ENCODE measurements at regions not wholly inside any gene's neighbourhood (a gene's known extent, or its start where the extent isn't known, plus 50 kb on each side); places are given as distances from the start of the nearest gene placed in this dataset.

- no peak for DNase-seq (ENCODE audit: low spot score)
- 95% methylated on average over 10 of the region's 10 CpGs for WGBS
- H3K4me1 ChIP-seq (replicated peaks) = no peaks in the 10 kb centered on the region
- TF ChIP-seq POLR2AphosphoS5 (IDR thresholded peaks at IDR 0.05) (no peak), POLR2A (IDR thresholded peaks at IDR 0.05) (no peak), CTCF (IDR thresholded peaks at IDR 0.05) (no peak)
- no peaks in the 10 kb centered on the region for H3K36me3 ChIP-seq
- H3K27me3 ChIP-seq (replicated peaks; ENCODE audit: insufficient read depth) = no peaks in the 10 kb centered on the region
- H3K9me3 ChIP-seq = no peaks in the 10 kb centered on the region
- no peak overlapping the region for H3K4me3 ChIP-seq
- no peak overlapping the region for H3K27ac ChIP-seq
- intact Hi-C loops (cut with DNase I) = no loop called here
Measured at GRCh38 chr6:155709262-155709661, 253.6 kb upstream of the NOX3 start.

- intact Hi-C loops (cut with DNase I) = no loop called here
- H3K27me3 ChIP-seq (replicated peaks; ENCODE audit: insufficient read depth) = no peaks in the 10 kb centered on the region
- no peaks in the 10 kb centered on the region for H3K4me1 ChIP-seq (replicated peaks)
- H3K27ac ChIP-seq = no peak overlapping the region
- H3K9me3 ChIP-seq = no peaks in the 10 kb centered on the region
- 97% methylated on average over 5 of the region's 5 CpGs for WGBS
- no peaks in the 10 kb centered on the region for H3K36me3 ChIP-seq
- H3K4me3 ChIP-seq = no peak overlapping the region
- TF ChIP-seq CTCF (IDR thresholded peaks at IDR 0.05) (no peak), POLR2A (IDR thresholded peaks at IDR 0.05) (no peak)
- no peak for DNase-seq (ENCODE audit: low spot score)
Measured at GRCh38 chr6:155708100-155708499, 252.5 kb upstream of the NOX3 start.

GRCh38 chr6:155706806-155707205 lies 251.2 kb upstream of the NOX3 start:
- Histone ChIP-seq H3K27me3 (replicated peaks; ENCODE audit: insufficient read depth) (no peaks in the 10 kb centered on the region), H3K27ac (no peak overlapping the region), H3K4me3 (no peak overlapping the region), H3K4me1 (replicated peaks) (no peaks in the 10 kb centered on the region), H3K9me3 (no peaks in the 10 kb centered on the region), H3K36me3 (no peaks in the 10 kb centered on the region)
- intact Hi-C loops (cut with DNase I) = no loop called here
- DNase-seq (ENCODE audit: low spot score) = no peak
- 78% methylated on average over 1 of the region's 1 CpG for WGBS
- TF ChIP-seq POLR2AphosphoS5 (IDR thresholded peaks at IDR 0.05) (no peak), POLR2A (IDR thresholded peaks at IDR 0.05) (no peak)

DNA sequence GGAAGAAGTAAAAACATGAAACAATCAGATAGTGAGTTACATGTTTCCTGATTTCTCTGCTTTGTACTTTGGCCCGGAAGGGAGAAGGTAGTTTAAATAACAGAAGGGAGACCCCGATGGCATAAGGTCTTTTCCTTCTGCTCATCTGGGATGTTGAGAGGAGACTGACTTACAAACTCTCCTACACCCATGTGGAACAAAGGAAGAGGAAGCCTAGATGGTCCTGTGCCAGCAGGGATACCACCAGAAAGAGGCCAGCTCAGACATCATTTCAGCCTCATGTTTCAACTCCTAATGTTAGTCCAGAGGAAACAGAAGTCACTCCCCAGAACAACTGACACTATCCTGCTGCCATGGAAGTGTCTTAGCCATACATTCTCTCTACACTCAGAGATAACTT lies 250.7 kb upstream of the NOX3 start:
- 74% methylated on average over 2 of the region's 2 CpGs for WGBS
- Histone ChIP-seq H3K36me3 (no peaks in the 10 kb centered on the region), H3K27ac (no peak overlapping the region), H3K4me3 (no peak overlapping the region), H3K9me3 (no peaks in the 10 kb centered on the region), H3K27me3 (replicated peaks; ENCODE audit: insufficient read depth) (no peaks in the 10 kb centered on the region), H3K4me1 (replicated peaks) (no peaks in the 10 kb centered on the region)
- TF ChIP-seq CTCF (IDR thresholded peaks at IDR 0.05) (no peak), POLR2AphosphoS5 (IDR thresholded peaks at IDR 0.05) (no peak)
- intact Hi-C loops (cut with DNase I) = no loop called here
- DNase-seq (ENCODE audit: low spot score) = no peak

DNA sequence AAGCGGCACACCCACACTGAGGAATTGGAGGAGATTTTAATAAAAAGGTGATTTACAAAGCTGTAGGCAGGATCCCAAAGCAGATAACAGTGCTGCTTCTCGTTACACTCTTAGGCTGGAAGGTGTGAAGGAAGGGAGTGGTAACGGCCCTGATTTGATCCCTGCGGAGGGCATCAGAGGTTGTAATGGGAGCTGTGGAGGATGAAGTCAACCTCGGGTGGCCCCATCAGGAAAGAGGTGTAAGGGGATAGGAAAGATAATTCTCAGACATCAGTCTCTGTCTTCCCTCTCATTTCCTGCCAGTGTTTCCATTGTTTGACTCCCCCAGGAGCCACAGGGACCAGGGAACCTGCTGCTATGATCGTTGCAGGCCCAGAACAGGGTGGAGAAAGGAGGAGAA lies 245.7 kb upstream of the NOX3 start:
- no peak for TF ChIP-seq CTCF (IDR thresholded peaks at IDR 0.05)
- TF ChIP-seq POLR2A (IDR thresholded peaks at IDR 0.05) = no peak
- TF ChIP-seq POLR2AphosphoS5 (IDR thresholded peaks at IDR 0.05) = no peak
- no peaks in the 10 kb centered on the region for H3K9me3 ChIP-seq
- intact Hi-C loops (cut with DNase I) = no loop called here
- no peaks in the 10 kb centered on the region for H3K4me1 ChIP-seq (replicated peaks)
- H3K27me3 ChIP-seq (replicated peaks; ENCODE audit: insufficient read depth) = no peaks in the 10 kb centered on the region
- H3K27ac ChIP-seq = no peak overlapping the region
- H3K36me3 ChIP-seq = no peaks in the 10 kb centered on the region
- WGBS = 74% methylated on average over 6 of the region's 6 CpGs
- no peak for DNase-seq (ENCODE audit: low spot score)
- H3K4me3 ChIP-seq = no peak overlapping the region

All from prostate gland (tissue), 2 donors.